ENCODE measurements at regions not wholly inside any gene's neighbourhood (a gene's known extent, or its start where the extent isn't known, plus 50 kb on each side); places are given as distances from the start of the nearest gene placed in this dataset.
"Not testable (repeated sequence)": the region's sequence is repeated elsewhere in the genome, so short reads cannot be mapped to it uniquely, and the experiment has no call there.

DNA sequence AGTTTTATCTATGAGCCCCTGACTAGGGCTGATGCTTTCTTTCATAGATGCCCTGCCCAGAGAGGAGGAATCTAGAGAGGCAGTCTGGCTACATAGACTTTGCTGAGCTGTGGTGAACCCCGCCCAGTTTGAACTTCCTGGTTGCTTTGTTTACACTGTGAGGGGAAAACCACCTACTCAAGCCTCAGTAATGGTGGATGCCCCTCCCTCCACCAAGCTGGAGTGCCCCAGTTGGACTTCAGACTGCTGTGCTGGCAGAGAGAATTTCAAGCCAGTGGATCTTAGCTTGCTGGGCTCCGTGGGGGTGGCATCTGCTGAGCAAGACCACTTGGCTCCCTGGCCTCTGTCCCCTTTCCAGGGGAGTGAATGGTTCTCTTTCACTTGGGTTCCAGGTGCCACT is 792.3 kb upstream of the MANEA start:
- TF ChIP-seq, protein P1, sequence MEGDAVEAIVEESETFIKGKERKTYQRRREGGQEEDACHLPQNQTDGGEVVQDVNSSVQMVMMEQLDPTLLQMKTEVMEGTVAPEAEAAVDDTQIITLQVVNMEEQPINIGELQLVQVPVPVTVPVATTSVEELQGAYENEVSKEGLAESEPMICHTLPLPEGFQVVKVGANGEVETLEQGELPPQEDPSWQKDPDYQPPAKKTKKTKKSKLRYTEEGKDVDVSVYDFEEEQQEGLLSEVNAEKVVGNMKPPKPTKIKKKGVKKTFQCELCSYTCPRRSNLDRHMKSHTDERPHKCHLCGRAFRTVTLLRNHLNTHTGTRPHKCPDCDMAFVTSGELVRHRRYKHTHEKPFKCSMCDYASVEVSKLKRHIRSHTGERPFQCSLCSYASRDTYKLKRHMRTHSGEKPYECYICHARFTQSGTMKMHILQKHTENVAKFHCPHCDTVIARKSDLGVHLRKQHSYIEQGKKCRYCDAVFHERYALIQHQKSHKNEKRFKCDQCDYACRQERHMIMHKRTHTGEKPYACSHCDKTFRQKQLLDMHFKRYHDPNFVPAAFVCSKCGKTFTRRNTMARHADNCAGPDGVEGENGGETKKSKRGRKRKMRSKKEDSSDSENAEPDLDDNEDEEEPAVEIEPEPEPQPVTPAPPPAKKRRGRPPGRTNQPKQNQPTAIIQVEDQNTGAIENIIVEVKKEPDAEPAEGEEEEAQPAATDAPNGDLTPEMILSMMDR (IDR thresholded peaks at IDR 0.05) = not testable (repeated sequence)
- TF ChIP-seq POLR2AphosphoS5 (IDR thresholded peaks at IDR 0.05) = not testable (repeated sequence)
